GM18867 (cell line): ENCODE measurements at regions not wholly inside any gene's neighbourhood (a gene's known extent, or its start where the extent isn't known, plus 50 kb on each side); places are given as distances from the start of the nearest gene placed in this dataset.

Experiments used
- ATAC-seq: cut with Tn5 transposase; IDR thresholded peaks from one replicate; pipeline ENCODE4 v1.9.1; 2021; ENCODE audit warnings: mild to moderate bottlenecking, moderate library complexity; ENCODE audit not compliant: unreplicated experiment

GRCh38 chr7:13028036-13028824 is 340.8 kb downstream of the ARL4A start:
- ATAC-seq, result no peak

DNA sequence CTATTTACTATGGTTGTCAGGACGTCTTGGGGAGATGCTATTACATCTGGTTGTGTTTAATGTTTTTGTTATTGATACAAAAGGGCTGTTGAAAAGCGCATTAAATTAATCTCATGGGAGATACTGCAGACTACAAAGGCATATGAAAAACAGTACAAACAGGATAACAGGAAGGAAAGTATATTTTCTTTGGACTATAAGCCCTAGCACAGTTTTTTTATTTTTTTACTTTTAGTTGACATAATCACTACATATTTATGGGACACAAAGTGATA is 341.3 kb downstream of the ARL4A start:
- no peak for ATAC-seq

- ATAC-seq, result no peak
These were observed 344.0 kb downstream of the ARL4A start for GRCh38 chr7:13031468-13031867.

DNA sequence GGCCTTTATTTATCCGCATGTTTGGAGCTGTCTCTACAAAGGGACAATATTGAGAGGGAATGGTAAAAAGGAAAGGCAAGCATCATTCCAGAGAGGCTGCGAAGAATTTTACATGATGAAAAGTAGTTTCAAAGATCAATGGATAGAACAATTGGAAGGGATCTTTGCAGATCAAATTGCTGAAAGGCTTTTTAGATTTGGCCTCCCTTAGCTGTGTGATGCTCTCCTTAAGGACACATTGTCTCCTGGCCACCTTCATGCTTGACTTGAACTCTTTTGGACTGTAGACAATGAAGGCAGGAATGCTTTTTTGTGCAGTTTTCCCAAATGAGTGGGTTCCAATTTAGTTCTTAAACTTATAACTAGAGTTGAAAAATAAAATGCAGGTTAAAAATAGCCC is 344.7 kb downstream of the ARL4A start:
- no peak for ATAC-seq

DNA sequence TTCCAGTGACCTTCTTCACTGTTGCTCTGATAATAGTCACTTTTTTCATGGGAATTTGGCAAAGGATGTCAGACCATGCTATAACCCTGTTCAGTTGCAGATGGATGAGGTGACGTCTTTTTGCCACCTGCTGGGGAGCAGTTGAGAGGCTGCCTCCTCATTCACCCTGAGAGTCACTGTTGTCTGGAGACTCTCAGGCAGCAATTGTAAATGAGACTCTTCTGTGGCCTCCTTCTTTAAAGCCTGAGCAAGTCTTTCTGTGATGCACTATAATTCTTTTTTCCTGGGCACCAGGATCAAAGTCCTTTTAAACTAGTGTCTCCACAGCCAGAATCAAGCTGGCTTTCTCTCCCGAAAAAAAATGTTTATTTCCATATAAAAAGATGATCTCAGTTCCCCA is 345.1 kb downstream of the ARL4A start:
- ATAC-seq, result no peak

- ATAC-seq, result no peak
These were observed 347.3 kb downstream of the ARL4A start for GRCh38 chr7:13034693-13035092.

DNA sequence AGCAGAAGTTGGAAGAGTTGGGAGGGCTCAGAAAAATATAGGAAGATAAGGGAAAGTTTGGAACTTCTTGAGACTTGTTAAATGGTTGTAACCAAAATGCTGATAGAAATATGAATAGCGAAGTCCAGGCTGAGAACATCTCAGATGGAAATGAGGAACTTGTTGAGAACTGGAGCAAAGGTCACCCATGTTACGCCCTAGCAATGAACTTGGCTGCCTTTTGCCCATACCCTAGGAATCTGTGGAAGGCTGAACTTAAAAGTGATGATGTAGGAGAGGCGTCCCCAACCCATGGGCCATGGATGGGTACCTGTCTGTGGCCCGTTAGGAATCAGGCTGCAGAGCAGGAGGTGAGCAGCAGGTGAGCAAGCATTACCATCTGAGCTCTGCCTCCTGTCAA is 347.8 kb downstream of the ARL4A start:
- no peak for ATAC-seq

DNA sequence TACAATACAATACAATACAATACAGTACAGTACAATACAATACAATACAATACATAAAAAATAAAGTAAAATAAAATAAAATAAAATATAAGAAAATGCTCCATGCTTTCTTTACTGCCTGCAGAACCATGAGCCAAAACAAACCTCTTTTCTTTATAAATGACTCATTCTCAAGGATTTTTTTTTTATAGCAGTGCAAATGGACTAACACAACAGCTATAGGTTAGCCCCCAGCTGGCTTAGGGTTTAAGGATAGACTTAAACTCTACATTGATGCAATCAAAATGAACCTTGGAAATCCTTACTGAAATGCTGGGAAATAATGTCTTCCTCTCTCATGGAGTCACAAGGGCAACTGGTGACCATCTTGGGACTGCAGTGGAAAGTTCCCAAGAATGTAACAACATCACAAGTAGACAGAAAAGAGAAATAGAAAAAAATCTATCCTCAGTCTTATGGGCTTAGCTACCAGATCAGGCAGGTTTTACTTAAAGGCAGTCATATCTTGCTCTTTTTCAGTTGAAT is 348.9 kb downstream of the ARL4A start:
- ATAC-seq, result no peak

- no peak for ATAC-seq
These were observed 349.8 kb downstream of the ARL4A start for GRCh38 chr7:13037216-13037615.

DNA sequence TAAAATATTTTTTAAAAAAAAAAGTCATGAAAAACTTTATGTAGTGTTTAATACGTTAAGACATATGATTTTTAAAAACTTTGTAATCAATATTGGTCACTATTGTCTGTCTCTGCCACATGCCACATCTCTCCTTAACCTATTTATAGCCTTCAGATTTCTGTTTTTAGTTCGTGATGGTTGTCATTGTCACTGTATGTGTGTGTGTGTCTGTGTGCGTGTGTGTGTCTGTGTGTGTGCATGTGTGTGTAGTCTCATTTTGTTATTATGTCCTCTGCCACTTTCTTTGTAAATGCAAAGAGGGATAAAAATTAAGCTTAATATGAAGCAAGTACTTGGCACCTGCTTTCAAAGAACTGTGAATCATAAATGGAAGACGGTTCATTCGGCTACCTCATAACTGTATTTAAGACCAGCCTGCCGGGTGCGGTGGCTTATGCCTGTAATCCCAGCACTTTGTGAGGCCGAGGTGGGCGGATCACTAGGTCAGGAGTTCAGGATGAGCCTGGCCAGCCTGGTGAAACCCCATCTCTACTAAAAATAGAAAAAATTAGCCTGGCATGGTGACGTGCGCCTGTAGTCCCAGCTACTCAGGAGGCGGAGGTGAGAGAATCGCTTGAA is 354.0 kb downstream of the ARL4A start:
- no peak for ATAC-seq

DNA sequence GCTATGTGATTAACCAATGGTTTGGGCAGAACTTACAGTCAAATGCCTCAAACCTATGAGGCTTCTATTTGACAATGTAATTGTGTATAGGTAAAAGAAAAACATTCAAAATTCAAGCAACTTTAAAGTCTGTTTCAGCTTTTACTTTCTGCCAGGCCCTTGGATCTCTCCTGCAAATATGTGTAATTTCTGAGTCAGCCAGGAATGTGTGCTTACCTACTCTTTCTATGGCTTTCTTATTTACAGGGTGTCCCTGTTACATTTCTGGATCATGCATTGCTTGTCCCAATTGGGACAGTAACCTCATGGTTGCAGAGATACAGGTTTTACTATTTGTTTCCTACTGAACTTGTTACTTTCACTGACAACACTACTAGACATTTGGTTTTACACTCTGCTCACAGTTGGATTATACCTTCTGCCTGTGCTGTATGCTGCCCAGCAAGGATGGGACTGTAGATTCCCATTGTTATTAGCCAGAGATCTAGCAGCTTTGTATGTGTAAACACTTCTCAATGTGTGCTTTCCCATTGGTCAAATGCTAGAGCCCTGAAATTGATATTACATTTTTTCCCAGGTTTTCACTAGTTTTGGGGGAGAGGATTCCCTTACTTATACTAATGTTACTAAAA is 355.3 kb downstream of the ARL4A start:
- ATAC-seq, result no peak

- no peak for ATAC-seq
These were observed 356.9 kb downstream of the ARL4A start for GRCh38 chr7:13044309-13044708.

DNA sequence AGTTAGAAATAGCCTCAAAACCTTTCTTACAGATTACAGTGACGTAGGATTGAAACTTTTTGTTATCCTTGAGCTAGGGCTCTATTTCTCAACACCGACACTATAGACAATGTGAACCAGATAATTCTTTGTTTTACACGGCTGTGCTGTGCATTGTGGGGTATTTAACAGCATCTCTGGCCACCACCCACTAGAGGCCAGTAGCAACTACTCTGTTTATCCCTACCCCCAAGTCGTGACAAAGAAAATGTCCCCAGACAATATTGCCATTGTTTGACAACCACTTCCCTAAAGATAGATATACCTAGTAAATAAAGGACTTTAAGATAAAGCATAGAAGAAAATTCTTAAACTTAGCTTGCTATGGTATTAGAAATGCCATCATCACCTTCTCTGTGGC is 359.6 kb downstream of the ARL4A start:
- peak; percentile 80 for ATAC-seq

GRCh38 chr7:13049946-13050345 is 362.5 kb downstream of the ARL4A start:
- no peak for ATAC-seq

- ATAC-seq, result no peak
These were observed 363.3 kb downstream of the ARL4A start for GRCh38 chr7:13050703-13051102.

DNA sequence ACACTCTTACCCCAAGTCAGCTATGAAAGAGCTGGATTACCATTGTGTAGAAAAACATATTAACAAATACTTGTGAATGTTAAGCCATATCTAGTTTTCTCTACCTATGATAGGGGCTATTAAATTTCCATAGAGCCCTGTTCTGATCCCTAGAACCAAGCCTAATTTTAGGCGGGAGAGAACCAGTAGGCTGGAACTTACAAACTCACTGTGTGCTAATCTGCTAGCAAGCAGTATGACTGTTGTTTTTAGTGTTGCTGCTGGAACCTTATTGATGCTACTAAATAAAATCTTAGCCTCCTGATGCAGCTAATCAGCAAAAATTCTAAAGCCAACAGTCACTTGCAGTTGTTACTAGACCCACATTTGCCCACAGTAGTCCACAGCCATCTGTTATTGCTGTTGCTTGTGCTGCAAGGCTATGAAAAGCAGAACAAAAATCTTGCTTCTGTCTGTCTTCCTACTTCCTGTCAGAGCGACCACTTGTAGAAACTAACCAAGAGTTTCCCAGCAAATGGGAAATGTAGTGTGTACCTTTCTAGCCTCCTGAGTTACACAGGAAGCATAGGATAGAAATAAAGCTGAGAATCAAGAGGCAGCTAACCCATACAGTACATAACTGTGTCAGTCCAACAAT is 368.4 kb downstream of the ARL4A start:
- peak; percentile 32 for ATAC-seq

DNA sequence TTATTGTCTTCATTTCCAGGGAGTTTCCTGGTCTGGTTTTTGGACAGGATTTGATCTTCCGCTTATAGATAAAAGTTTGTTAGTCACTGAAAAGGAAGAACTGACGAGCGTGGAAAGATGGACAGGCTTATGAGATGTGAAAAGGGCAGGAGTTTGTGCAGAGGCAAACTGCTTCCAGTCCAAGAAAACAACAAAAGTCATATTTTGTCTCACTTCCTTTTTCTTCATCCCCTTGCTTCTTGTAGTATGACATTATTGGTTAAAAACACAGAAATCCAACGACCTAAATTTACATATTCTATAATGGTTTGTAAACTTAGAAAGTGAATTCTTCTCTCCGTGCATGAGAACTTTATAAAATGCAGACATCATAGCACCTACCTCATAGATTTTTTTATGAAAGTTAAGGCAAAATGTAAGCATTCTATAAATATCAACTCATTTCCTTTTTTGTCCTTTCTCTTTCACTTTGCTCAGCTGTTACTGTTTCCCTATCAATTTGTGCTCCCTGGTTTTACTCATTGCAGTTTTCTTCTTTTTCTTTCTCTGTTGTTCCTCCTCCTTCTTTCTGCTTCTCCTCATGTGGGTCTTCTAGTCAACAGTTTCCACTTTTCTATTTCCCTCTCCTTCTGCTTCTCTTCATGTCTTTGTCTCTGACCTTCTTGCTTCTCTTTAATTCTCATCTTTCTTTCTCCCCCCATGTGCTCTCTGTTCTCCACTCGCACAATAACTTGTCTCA is 370.2 kb downstream of the ARL4A start:
- peak; percentile 94 for ATAC-seq

DNA sequence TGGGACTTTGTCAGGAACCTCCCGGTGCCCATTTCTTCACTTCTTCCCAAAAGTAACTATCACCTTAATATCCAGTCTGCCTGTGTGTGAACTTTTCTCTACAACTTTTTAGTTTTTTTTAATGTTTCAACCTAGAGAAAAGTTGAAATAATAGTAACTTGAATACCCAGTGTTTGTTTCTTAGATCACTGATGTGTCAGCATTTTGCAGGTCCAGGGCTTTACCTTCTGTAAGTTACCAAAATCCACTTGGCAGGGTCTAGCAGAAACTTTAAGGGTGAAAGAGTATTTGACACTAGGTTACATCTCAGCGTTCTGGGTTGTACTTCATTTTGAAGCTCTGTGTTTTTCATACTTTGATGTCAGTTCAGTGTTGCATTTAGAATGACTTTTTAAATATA is 372.7 kb downstream of the ARL4A start:
- no peak for ATAC-seq

DNA sequence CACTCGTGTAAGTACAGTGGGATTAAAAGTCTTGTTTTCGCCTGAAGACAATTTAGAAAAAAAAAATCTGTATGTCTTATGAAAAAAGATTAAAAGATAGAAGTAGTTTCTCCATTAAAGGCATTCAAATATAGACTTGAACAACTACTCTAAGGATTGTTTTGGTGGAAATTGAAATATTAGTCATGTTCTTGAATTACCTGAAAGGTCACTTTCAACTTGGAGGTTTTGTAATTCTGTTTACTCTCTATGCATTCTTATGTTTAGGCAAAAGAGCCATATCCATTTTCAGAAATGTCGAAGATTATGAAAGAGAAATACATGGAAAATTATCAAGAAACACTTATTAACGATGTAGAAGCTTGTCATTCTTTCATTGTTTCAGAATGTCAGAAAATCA is 373.7 kb downstream of the ARL4A start:
- no peak for ATAC-seq

DNA sequence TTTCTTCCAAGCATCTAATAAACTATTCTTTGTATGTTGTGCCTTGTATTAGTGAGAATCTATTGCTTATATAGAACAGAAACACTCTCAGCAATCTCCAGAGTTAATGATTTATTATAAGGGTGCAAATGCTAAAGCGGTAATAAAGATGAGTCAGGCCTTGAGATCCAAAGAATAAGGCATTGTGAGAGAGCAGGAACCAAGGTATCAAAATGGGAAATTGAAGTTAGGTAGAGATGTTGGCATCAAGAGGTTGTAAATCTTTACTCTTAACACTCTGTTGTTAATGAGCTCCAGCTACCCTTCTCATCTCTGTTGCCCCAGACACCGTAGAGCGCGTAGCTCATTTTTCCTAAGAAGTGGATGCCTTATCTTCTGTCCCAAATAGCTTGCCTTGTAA is 375.2 kb downstream of the ARL4A start:
- no peak for ATAC-seq

DNA sequence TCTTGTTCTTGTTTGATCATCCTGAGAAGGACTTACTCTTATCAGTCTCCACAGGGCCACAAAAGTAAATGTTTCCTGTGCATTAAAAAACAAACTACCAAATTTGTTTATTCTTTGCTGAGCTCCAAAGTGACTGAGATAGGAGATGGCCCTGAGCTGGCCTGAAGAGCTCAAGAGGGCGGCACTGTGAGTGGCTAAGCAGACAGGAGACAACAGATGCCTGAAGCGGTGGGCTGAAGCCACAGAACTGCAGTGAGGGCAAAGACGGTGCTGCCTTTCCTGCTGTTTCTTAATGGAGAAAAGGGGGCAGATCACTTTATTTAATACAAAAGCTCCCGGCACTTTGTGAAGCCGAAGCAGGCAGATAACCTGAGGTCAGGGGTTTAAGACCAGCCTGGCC is 379.6 kb downstream of the ARL4A start:
- no peak for ATAC-seq
